ENCODE measurements at regions not wholly inside any gene's neighbourhood (a gene's known extent, or its start where the extent isn't known, plus 50 kb on each side); places are given as distances from the start of the nearest gene placed in this dataset.

GRCh38 chr17:31597646-31598398 lies 206.3 kb downstream of the RAB11FIP4 start:
- TF ChIP-seq CTCF (conservative IDR thresholded peaks at IDR 0.05 in 1 of 2, IDR thresholded peaks at IDR 0.05 in 1 of 2; ENCODE audit: extremely low read depth in 1 of 2, insufficient read depth in 1 of 2, low read depth in 1 of 2, low read length in 2 of 2) (no peak), EZH2 (IDR thresholded peaks at IDR 0.05; ENCODE audit: borderline replicate concordance, low read length) (no peak)
